ENCODE measurements at regions not wholly inside any gene's neighbourhood (a gene's known extent, or its start where the extent isn't known, plus 50 kb on each side); places are given as distances from the start of the nearest gene placed in this dataset.
A peak's percentile ranks its signal among the peaks of the same experiment; 100 is the strongest.
"Not testable (repeated sequence)": the region's sequence is repeated elsewhere in the genome, so short reads cannot be mapped to it uniquely, and the experiment has no call there.

DNA sequence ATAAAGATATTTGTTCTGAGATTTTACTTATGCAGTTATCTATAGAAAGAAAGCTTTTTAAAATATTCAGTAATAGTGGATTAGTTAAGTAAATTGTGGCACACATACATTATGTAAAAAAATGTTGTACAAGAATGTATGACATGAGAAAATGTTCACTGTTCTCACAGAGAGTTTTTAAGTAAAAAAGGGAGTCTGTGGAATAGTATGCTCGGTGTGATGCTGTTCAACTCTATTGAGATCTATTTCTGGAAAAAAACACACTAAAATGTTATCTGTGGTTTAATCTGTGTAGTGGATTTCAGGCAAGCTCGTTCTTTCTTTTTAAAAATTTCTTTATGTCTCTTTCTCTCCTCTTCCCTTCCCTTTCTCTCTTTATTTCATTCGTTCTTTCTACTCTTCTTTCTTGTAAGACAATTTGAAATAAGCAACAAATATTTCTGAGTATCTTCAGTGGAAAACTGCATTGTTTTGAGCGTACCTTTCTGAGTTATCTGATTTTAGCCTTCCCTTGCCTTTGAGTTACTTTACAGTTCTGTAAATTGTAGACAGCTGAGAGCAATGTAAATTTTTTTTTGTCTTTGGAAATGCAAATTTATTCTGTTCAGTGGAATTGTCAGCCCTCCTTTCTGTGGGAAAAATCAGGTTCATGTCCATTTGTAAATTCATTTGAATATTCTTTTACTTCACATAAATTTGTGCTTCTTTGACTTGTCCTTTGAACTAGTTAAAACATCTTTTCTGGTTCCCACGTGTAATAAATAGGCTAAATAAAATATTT lies 229.0 kb upstream of the NOX3 start:
- DNase-seq (ENCODE audit: low read depth, low spot score), result no peak
- H3K4me3 ChIP-seq (ENCODE audit: low read length), result no peak overlapping the region

- no peak for DNase-seq (ENCODE audit: low read depth, low spot score)
- H3K4me3 ChIP-seq (ENCODE audit: low read length), result no peak overlapping the region
These were observed 222.7 kb upstream of the NOX3 start for GRCh38 chr6:155678361-155678760.

DNA sequence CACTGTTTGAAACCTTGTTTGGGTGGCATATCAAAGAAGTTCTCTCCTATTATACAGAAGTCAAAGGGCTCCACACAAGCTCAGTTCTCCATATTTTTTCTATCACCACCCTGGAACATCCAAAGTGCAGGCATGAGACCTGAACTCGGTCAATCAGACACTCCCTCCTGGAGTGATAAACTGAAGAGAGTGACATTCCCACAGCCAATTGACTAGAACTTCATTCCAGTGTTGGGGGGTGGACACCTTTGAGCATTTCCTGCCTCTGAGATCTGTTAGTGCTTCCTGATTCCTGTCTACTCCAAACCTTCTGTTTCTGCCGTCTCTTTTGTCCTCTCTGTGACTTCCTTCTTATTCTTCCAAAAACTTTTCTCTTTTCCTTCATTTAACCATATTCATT lies 220.7 kb upstream of the NOX3 start:
- no peak overlapping the region for H3K4me3 ChIP-seq (ENCODE audit: low read length)
- DNase-seq (ENCODE audit: low read depth, low spot score), result no peak

GRCh38 chr6:155670655-155671054 lies 215.0 kb upstream of the NOX3 start:
- DNase-seq (ENCODE audit: low read depth, low spot score), result no peak
- H3K4me3 ChIP-seq (ENCODE audit: low read length), result no peak overlapping the region

- no peak for DNase-seq (ENCODE audit: low read depth, low spot score)
- no peak overlapping the region for H3K4me3 ChIP-seq (ENCODE audit: low read length)
These were observed 204.8 kb upstream of the NOX3 start for GRCh38 chr6:155660251-155660977.

GRCh38 chr6:155656024-155656423 lies 200.4 kb upstream of the NOX3 start:
- no peak overlapping the region for H3K4me3 ChIP-seq (ENCODE audit: low read length)
- DNase-seq (ENCODE audit: low read depth, low spot score), result no peak

DNA sequence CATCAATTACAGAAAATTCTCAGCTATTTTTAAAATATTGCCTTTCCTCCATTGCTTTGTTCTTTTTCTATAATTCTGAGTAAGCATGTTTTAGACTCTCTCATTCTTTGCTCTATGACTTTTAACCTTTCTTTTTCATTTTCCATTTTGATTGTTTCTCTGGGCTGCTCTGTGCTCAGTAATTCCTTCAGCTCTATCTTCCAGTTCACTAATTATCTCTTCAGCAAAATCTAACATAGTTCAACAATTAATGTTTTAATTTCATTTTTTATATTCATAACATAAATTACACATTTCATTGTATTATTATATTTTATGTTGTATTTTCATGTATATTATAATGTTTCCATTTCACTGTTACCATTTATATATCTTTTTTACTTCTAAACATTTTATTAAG lies 198.8 kb upstream of the NOX3 start:
- no peak overlapping the region for H3K4me3 ChIP-seq (ENCODE audit: low read length)
- DNase-seq (ENCODE audit: low read depth, low spot score), result no peak

DNA sequence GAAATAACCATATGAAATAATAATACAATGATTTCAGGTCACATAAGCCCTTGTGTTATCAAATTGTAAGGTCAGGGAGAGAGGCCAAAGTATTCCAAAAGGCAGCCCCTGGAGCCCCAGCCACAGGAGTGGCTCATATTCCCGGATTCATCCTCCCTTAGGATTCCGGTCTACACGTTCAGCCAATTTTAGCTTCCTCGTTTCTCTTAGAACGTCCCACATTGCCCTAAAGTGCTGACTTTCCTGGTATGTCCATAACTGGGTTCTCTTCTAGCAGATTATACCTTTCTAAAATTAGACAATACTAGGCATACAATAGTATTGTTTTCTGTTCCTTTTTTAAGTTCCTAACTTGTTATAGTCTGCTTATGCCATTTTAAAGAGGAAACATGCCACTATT lies 192.7 kb upstream of the NOX3 start:
- no peak overlapping the region for H3K4me3 ChIP-seq (ENCODE audit: low read length)
- DNase-seq (ENCODE audit: low read depth, low spot score), result no peak

DNA sequence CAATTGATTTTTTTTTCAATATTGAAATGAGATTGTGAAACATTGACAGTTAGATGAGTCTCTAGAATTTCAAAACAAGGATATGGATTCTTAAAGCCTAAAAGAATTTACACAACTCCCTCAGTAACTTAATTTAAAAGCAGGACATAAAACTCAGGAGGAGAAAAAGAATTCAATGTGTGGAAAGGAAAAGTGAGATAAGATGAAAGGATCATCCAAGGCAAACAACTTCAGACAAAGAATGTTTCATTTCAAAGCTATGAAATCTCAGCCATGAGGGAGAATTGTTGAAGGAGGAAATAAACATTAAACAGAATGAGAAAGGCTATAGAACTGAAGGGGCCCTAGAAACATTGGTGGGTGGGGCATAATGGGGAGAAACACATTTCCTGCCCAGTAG lies 191.7 kb upstream of the NOX3 start:
- no peak overlapping the region for H3K4me3 ChIP-seq (ENCODE audit: low read length)
- DNase-seq (ENCODE audit: low read depth, low spot score), result no peak

- DNase-seq (ENCODE audit: low read depth, low spot score), result no peak
- H3K4me3 ChIP-seq (ENCODE audit: low read length), result no peak overlapping the region
These were observed 190.8 kb upstream of the NOX3 start for GRCh38 chr6:155646443-155646842.

DNA sequence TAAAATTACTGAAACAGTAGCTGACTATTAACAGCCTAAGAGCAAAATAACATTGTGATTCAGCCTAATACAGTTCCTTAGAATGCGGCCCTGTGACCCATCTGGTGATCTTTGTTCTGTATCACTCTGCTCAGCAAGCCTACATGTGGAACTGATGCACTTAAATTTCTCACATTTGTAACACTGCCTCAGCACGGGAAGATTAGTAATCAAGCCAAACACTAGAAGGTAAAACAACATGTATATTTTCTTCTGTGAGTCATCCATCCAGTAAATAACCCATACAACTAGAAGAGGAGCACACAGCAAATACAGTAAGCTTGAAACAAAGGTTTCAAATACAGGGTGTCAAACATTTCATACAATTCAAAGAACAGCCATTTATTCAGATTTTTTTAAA lies 189.7 kb upstream of the NOX3 start:
- no peak overlapping the region for H3K4me3 ChIP-seq (ENCODE audit: low read length)
- no peak for DNase-seq (ENCODE audit: low read depth, low spot score)

DNA sequence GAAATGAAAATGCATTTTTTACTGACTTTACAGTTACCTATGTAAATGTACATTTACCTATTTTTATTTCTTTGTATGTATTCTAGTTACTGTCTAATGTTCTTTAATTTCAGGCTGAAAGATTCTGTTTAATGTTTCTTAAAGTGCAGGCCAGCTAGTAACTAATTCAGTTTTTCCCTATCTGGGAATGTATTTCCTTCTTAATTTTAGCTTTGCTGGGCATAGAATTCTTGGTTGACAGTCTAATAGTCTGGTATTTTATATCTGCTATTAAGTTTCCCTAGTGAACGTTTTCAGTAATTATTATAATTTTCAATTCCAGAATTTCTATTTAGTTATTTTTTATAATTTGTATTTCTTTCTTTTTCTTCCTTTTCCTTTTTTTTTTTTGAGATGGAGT lies 186.0 kb upstream of the NOX3 start:
- no peak overlapping the region for H3K4me3 ChIP-seq (ENCODE audit: low read length)
- no peak for DNase-seq (ENCODE audit: low read depth, low spot score)

DNA sequence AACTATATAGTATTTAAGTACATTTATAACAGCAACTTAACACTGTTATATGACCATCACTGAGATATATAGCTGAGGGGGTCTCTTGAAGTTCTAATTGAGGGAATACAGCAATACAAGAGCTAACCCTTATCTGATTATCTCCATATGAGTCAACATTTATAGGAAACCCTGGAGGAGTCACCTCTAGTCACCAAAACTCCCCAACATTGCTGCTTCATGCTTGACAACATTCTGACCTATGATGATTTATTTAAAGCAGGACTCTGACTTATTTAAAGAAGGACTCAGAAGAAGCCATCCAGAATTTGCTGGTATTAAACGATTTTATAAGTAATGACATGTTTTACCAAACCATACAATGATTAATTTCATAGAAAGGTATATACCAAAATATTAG lies 182.6 kb upstream of the NOX3 start:
- no peak for DNase-seq (ENCODE audit: low read depth, low spot score)
- H3K4me3 ChIP-seq (ENCODE audit: low read length), result no peak overlapping the region

DNA sequence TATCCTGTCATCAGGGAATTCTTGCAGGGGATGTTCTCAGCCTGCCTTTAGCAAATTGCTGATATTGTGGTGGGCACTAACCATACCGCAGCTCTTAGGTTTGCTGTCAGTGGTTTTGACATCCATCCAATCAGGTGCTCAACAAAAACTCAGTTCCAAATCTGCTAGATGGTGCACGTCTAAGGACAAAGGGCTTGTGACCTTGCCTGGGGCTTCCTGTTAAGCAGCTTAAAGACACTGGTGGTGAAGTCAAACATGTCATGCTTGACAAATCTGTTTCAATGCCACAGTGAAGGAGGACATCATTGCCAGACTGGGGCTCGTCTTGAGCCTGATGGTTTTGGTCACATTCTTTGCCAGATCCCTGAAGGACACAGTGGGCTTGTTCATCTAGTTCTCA lies 179.8 kb upstream of the NOX3 start:
- DNase-seq (ENCODE audit: low read depth, low spot score), result peak; percentile 16
- H3K4me3 ChIP-seq (ENCODE audit: low read length), result no peak overlapping the region

GRCh38 chr6:155630085-155630484 lies 174.4 kb upstream of the NOX3 start:
- no peak overlapping the region for H3K4me3 ChIP-seq (ENCODE audit: low read length)
- no peak for DNase-seq (ENCODE audit: low read depth, low spot score)

DNA sequence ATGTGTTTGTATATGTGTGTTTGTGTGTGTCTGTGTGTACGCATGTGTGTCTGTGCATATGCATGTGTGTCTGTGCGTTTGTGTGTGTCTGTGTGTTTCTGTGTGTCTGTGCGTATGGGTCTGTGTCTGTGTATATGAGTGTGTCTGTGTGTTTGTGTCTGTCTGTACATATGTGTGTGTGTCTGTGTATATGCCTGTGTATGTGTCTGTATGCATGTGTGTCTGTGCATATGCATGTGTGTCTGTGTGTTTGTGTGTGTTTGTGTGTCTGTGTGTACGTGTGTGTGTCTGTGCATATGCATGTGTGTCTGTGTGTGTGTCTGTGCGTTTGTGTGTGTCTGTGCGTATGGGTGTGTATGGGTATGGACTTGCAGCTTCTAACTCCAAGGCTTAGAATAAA lies 174.0 kb upstream of the NOX3 start:
- DNase-seq (ENCODE audit: low read depth, low spot score), result no peak
- no peak overlapping the region for H3K4me3 ChIP-seq (ENCODE audit: low read length)

- no peak overlapping the region for H3K4me3 ChIP-seq (ENCODE audit: low read length)
- DNase-seq (ENCODE audit: low read depth, low spot score), result no peak
These were observed 172.7 kb upstream of the NOX3 start for GRCh38 chr6:155628306-155628705.

- DNase-seq (ENCODE audit: low read depth, low spot score); H3K4me3 ChIP-seq (ENCODE audit: low read length): not testable (repeated sequence)
These were observed 172.1 kb upstream of the NOX3 start for GRCh38 chr6:155627722-155628212.

DNA sequence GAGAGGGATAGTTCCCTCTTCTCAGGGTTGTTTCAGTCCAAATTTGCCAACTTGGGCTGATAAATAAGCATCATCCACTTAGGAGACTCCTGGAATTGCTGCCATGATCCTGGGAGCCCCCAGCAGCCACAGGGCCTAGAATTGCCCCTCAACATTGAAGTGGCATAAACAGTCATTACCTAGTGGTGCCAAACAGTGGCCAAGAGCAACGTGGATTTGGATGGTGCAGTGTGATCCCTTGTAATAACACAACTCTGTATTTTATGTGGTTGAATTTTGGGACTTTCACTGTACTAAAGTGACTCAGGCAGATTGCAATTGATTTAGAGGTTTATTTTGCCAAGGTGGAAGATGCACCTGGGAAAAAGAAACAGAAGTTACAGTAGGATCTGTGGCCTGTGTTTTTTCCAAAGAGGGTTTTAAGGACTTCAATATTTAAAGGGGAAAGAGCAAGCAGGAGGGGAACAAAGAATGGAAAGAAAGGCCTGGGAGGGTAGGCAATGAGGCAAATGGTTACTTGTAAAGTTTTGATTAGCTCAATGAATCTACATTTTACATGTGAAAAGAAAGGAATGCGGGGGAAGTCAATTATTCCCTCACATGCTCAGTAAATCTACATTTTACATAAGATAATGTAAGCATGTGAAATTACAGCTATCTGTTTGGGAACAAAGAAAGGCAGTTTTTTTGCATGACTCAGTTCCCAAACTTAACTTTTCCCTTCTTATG lies 168.0 kb upstream of the NOX3 start:
- no peak for DNase-seq (ENCODE audit: low read depth, low spot score)
- H3K4me3 ChIP-seq (ENCODE audit: low read length), result no peak overlapping the region

DNA sequence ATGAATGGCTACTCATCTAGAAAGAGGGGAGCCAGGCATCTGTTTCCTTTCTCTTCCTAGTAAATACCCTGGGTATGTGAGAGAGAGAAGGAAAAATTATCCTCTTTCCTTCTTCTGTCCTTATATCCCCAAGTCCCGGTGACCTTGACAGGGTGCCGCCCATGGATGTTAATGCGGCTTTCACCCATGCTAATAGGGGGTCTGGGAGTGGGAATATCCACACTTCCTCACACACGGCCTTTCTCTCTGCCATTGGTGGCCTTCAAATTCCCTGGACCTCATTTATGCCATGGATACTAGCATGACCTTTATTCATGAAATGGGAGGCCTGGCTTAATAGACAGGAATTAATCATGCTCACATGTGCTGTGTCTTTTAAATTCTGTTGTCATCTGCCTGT lies 159.0 kb upstream of the NOX3 start:
- no peak overlapping the region for H3K4me3 ChIP-seq (ENCODE audit: low read length)
- no peak for DNase-seq (ENCODE audit: low read depth, low spot score)

All from Jurkat, Clone E6-1 (cell line).